ENCODE measurements at regions not wholly inside any gene's neighbourhood (a gene's known extent, or its start where the extent isn't known, plus 50 kb on each side); places are given as distances from the start of the nearest gene placed in this dataset.

DNA sequence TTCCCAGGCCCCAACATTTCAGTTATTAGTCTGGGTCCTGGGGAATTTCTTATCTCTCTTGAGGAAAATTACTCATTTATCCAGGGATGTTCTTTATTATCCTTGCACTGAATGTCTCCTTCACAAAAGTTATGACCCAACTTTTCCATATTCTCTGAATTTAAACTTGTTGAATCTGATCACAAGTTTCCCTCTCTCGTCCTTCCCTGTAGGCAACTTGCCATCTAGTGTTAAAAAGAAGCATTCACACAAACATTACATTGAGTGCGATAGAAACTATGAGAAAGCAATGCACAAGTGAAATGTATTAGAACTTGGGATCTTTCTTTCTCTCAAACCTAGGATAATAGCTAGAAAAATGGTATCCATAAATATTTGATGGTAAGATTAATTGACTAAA, 608.4 kb downstream of the FSCB start:
- no peaks in the 10 kb centered on the region for H3K36me3 ChIP-seq (ENCODE audit: control insufficient read depth, insufficient read depth, low read length)
- H3K23ac ChIP-seq (ENCODE audit: low read depth, low read length) = no peak overlapping the region
- no peak overlapping the region for H2BK15ac ChIP-seq (ENCODE audit: low read depth, low read length)
- H4K91ac ChIP-seq (ENCODE audit: insufficient read depth, low read depth, low read length) = no peak overlapping the region
- no peaks in the 10 kb centered on the region for H4K20me1 ChIP-seq (ENCODE audit: insufficient read depth, low read length)
- in situ Hi-C loops (cut with MboI; ENCODE audit: low sequenced_read_pairs) (no loop called here), intact Hi-C loops (cut with micrococcal nuclease) (no loop called here), dilution Hi-C loops (cut with HindIII; ENCODE audit: low sequenced_read_pairs, unreplicated experiment) (no loop called here)
- BruUV-seq (replicated peaks) = no TSS peak
- no peak overlapping the region for H3K14ac ChIP-seq (replicated peaks; ENCODE audit: low read depth, low read length)
- H3K9me3 ChIP-seq (ENCODE audit: control insufficient read depth, insufficient read depth, low read length) = no peaks in the 10 kb centered on the region
- ATAC-seq (ENCODE audit: low read depth) (no peak), DNase-seq (no peak)
- H2AK9ac ChIP-seq (replicated peaks; ENCODE audit: low read depth, low read length, poor library complexity) = no peak overlapping the region
- H3K27ac ChIP-seq (ENCODE audit: insufficient read depth, low read length) = no peak overlapping the region
- no peak overlapping the region for H3K56ac ChIP-seq (ENCODE audit: extremely low read depth, insufficient read depth, low read length)
- H4K8ac ChIP-seq (ENCODE audit: low read depth in 2 of 2, low read length in 2 of 2) = no peak overlapping the region
- no peak overlapping the region for H2BK5ac ChIP-seq (ENCODE audit: low read depth, low read length, poor library complexity, severe bottlenecking)
- no peak overlapping the region for H2AK5ac ChIP-seq (ENCODE audit: low read depth, low read length)
- no peak overlapping the region for H3K4me2 ChIP-seq (ENCODE audit: low read depth, low read length)
- H3K4me1 ChIP-seq (ENCODE audit: control insufficient read depth, insufficient read depth, low read length) = no peaks in the 10 kb centered on the region
- no peak overlapping the region for H2BK120ac ChIP-seq (ENCODE audit: low read depth, low read length)
- no peak overlapping the region for H2BK20ac ChIP-seq (ENCODE audit: low read depth, low read length)
- H4K5ac ChIP-seq (ENCODE audit: low read depth, low read length) = no peak overlapping the region
- H2AFZ ChIP-seq (replicated peaks; ENCODE audit: low read length, poor library complexity) = no peak overlapping the region
- ChIA-PET CTCF (no interaction called here), POLR2A (ENCODE audit: unreplicated experiment) (no interaction called here)
- no peak overlapping the region for H3K4me3 ChIP-seq (ENCODE audit: insufficient read depth, low read depth, low read length)
- no peaks in the 10 kb centered on the region for H3K79me1 ChIP-seq (ENCODE audit: low read depth in 1 of 2, low read length in 2 of 2)
- no peak overlapping the region for H3K4ac ChIP-seq (ENCODE audit: low read depth, low read length)
- WGBS, 2 experiments (ENCODE audit: extremely low coverage in 2 of 2, insufficient read length in 1 of 2) = no CpG with 5 or more reads among the region's 2 CpGs
- no peak overlapping the region for H3K18ac ChIP-seq (ENCODE audit: low read depth, low read length)
- TF ChIP-seq, protein P1, sequence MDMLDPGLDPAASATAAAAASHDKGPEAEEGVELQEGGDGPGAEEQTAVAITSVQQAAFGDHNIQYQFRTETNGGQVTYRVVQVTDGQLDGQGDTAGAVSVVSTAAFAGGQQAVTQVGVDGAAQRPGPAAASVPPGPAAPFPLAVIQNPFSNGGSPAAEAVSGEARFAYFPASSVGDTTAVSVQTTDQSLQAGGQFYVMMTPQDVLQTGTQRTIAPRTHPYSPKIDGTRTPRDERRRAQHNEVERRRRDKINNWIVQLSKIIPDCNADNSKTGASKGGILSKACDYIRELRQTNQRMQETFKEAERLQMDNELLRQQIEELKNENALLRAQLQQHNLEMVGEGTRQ (IDR thresholded peaks at IDR 0.05; ENCODE audit: low read depth, low read length) = no peak
- TF ChIP-seq MAZ (IDR thresholded peaks at IDR 0.05; ENCODE audit: borderline replicate concordance, low read depth, low read length) (no peak), ELK1 (IDR thresholded peaks at IDR 0.05; ENCODE audit: borderline replicate concordance, low read depth, low read length) (no peak), FOS (IDR thresholded peaks at IDR 0.05; ENCODE audit: low read depth, low read length) (no peak), MAFK (IDR thresholded peaks at IDR 0.05; ENCODE audit: low read depth, low read length) (no peak), CHD1 (IDR thresholded peaks at IDR 0.05; ENCODE audit: low read depth, low read length) (no peak), NFE2L2 (IDR thresholded peaks at IDR 0.05; ENCODE audit: low read depth, low read length) (no peak), RFX5 (IDR thresholded peaks at IDR 0.05; ENCODE audit: low read depth, low read length) (no peak), CEBPB (IDR thresholded peaks at IDR 0.05; ENCODE audit: low read depth, low read length) (no peak), SMC3 (IDR thresholded peaks at IDR 0.05; ENCODE audit: low read depth, low read length) (no peak), RAD21 (IDR thresholded peaks at IDR 0.05; ENCODE audit: low read length) (no peak), POLR2A (IDR thresholded peaks at IDR 0.05; ENCODE audit: low read depth, low read length) (no peak)
- TF ChIP-seq, protein P2, sequence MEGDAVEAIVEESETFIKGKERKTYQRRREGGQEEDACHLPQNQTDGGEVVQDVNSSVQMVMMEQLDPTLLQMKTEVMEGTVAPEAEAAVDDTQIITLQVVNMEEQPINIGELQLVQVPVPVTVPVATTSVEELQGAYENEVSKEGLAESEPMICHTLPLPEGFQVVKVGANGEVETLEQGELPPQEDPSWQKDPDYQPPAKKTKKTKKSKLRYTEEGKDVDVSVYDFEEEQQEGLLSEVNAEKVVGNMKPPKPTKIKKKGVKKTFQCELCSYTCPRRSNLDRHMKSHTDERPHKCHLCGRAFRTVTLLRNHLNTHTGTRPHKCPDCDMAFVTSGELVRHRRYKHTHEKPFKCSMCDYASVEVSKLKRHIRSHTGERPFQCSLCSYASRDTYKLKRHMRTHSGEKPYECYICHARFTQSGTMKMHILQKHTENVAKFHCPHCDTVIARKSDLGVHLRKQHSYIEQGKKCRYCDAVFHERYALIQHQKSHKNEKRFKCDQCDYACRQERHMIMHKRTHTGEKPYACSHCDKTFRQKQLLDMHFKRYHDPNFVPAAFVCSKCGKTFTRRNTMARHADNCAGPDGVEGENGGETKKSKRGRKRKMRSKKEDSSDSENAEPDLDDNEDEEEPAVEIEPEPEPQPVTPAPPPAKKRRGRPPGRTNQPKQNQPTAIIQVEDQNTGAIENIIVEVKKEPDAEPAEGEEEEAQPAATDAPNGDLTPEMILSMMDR (conservative IDR thresholded peaks at IDR 0.05; ENCODE audit: low read depth, low read length) = no peak
- H3K9me1 ChIP-seq (ENCODE audit: insufficient read depth, low read length) = no peaks in the 10 kb centered on the region
- no peak overlapping the region for H3K9ac ChIP-seq (ENCODE audit: low read depth, low read length)
- H3K27me3 ChIP-seq (ENCODE audit: control insufficient read depth, insufficient read depth, low read length) = no peaks in the 10 kb centered on the region
